Stimulated activated CD4-positive, alpha-beta T cell treated with anti-CD3 and anti-CD28 coated beads, Interleukin-2, amount 100 ng/mL, for 24 hours (primary cell): ENCODE measurements at regions not wholly inside any gene's neighbourhood (a gene's known extent, or its start where the extent isn't known, plus 50 kb on each side); places are given as distances from the start of the nearest gene placed in this dataset.

Experiments
- DNase-seq, 2 donors: peaks; one replicate each; pipeline ENCODE4 v3.0.0-alpha.2; 2020

DNA sequence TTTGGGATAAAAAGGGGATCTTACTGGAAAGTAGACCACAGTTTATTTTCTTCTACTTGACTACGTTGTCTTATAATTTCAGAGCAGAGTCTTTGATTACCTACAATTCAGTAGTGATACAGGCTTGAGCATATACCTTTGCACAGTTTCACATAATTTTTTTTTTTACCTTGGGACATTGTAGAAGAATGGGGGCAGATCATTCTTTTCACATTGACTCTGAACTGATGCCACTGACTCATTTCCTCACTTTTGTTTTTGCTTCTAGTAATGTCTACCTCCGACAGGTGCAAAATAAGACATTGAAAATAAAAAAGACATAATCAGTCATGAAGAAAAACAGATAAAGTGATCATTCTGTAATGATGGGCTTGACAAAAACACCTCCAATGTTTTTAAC, 688.3 kb upstream of the CHORDC1 start:
- DNase-seq: no peak

DNA sequence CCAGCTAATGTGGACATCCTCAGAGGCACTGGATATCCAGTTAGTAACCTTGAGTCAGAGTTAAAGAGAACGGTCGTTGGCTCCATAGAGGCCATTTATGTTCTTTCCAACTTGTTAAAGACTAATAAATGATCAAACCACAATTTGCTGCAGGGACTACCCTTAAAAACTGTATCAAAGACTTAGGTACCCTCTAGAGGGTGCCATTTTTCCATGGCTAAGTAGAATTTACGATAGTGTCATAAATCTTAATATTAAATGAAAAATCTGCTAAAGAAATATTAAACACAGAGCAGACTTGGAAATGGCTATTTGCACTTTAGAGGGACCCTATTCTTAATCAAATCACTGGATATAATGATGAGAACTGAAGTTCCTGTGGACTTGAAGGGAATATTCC, 685.2 kb upstream of the CHORDC1 start:
- DNase-seq: no peak

- DNase-seq: no peak
These were observed 673.0 kb upstream of the CHORDC1 start for GRCh38 chr11:90895850-90896249.

GRCh38 chr11:90890347-90890746, 667.5 kb upstream of the CHORDC1 start:
- no peak for DNase-seq

- no peak for DNase-seq
These were observed 661.3 kb upstream of the CHORDC1 start for GRCh38 chr11:90884181-90884580.

- no peak for DNase-seq
These were observed 652.1 kb upstream of the CHORDC1 start for GRCh38 chr11:90874986-90875385.

- no peak for DNase-seq
These were observed 651.4 kb upstream of the CHORDC1 start for GRCh38 chr11:90874281-90874680.

DNA sequence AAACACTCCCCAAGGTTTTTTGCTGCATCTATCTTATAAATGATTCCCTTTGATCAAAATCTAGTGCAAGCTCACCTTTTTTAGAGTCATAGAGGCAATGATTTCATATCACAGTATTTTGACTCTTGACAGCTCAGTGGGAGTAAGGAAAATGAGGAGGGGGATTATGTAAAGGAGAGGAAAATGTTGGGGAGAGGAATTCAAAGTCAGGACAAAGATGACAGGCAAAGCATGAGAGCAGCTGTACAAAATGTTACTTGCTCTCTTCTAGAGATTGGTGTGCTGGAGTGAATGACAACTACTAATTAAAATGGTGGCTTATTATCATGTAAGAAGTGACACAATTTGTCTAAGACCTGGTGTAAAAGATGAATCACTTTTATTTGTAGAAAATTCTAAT, 644.6 kb upstream of the CHORDC1 start:
- no peak for DNase-seq

DNA sequence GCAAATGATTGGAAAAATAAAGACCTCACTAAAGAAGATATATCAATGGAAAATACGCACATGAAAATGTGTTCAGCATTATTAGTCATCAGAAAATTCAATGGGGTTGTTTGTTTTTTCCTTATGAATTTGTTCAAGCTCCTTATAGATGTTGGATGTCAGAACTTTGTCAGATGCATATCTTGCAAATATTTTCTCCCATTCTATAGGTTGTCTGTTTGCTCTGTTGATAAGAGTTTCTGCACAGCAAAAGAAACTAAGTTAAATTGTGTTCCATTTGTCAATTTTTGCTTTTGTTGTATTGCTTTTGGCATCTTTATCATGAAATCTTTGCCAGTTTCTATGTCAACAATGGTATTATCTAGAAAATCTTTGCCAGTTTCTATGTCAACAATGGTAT, 633.9 kb upstream of the CHORDC1 start:
- DNase-seq: no peak

GRCh38 chr11:90855531-90855930, 632.7 kb upstream of the CHORDC1 start:
- DNase-seq: no peak

DNA sequence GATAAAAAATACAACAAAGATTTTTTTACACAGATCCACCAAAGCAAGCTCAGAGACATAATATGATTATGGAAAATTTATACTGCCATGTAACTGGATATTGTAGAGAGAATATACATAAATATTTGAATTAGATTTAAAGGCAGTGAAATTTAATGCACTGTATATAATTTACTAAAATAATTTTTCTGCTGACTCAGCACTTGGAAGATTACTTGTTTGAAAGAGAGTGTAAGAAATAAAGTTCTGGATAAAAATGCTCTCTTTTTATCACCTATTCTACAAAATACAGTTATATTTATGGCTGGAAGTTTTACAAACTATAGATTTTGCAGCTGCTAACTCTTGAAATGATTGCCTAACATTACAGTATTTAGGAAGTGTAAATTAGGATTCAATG, 628.3 kb upstream of the CHORDC1 start:
- DNase-seq: no peak

DNA sequence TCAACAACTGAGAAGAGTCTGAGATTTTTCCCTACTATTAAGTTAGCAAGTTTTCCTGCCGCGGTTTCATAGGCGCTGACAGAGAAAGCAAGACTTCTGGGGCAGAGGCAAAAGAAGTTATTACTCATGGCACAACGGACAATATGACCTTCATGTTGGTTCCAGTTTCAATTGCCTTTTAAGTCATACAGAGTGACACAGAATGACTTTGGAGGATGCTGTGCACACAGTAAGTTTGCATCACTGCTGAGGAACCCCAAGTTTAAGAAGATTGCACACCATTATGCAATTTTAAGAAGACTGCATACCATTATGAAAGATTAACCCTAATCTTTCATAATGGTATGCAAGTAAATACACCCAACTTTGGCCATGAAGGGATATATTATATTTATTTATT, 626.5 kb upstream of the CHORDC1 start:
- DNase-seq: no peak

DNA sequence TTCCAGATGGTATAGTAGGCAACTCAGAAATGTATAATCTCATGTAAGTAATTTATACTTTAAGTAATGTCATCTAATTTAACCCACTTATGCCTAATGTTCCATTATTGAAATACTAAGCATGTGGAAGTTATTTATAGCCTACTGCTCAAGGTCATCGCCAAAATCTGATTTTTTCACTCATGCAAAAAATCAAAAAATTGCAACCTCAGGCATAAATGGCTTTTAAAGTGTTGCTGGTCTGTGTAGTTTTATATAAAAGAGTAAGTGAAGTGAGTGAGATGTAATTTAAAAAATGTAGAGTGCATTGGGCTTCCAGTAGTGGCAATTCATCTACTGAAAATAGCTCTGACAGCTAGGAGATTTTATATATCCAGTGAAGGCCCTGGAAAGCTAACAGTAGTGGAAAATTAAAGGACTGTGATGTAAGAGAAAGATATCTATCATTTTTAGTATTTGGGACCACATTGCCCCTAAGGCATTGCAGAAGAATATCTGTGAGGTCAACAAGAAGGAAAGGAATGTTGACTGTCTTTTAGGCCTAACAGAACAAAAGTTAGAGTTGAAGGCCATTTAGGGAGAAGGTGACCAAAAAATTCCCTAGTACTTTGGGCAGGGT, 624.5 kb upstream of the CHORDC1 start:
- DNase-seq: no peak

- no peak for DNase-seq
These were observed 623.8 kb upstream of the CHORDC1 start for GRCh38 chr11:90846628-90847027.

GRCh38 chr11:90845799-90846198, 623.0 kb upstream of the CHORDC1 start:
- no peak for DNase-seq

DNA sequence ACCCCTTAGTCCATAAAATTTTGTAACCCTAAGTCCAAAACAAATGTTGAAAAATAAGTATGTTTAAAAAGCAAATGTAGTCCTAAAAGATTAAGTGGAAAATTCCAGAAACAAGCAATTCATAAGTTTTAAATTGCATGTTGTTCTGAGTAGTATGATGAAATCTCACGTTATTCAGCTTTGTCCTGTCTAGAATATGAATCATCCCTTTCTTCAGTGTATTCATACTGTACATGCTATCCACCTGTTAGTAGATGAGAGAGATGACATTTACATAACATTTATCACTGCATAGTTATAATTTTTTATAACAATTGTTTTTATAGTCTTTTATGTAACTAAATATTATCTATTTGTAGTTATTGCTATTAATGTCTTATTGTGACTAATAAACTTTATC, 622.3 kb upstream of the CHORDC1 start:
- no peak for DNase-seq

GRCh38 chr11:90844041-90844440, 621.2 kb upstream of the CHORDC1 start:
- DNase-seq: no peak

GRCh38 chr11:90842681-90843080, 619.8 kb upstream of the CHORDC1 start:
- no peak for DNase-seq

- DNase-seq: no peak
These were observed 617.2 kb upstream of the CHORDC1 start for GRCh38 chr11:90840071-90840470.

GRCh38 chr11:90836031-90836430, 613.2 kb upstream of the CHORDC1 start:
- no peak for DNase-seq

GRCh38 chr11:90823446-90823845, 600.6 kb upstream of the CHORDC1 start:
- DNase-seq: no peak

- no peak for DNase-seq
These were observed 600.1 kb upstream of the CHORDC1 start for GRCh38 chr11:90822996-90823395.

DNA sequence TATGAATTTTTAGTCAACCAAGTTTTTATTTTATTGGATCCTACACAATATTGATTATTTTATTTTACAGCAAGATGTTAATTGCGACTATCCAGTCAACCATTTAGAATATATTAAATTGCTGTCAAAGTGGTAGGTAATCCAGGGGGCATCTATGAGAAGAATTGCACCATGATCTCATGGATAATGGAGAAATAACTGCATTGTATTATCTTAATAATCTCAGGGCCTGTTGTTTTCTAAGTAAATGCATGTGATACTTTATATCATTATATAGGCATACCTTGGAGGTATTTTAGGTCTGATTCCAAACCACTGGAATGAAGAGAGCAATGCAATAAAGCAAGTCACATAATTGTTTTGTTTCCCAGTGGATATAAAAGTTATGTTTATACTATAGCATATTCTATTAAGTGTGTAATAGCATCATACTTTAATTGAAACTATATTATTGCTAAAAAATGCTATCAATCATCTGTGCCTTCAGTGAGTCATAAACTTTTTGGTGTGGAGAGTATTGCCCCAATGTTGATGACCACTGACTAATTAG, 595.4 kb upstream of the CHORDC1 start:
- DNase-seq: no peak

DNA sequence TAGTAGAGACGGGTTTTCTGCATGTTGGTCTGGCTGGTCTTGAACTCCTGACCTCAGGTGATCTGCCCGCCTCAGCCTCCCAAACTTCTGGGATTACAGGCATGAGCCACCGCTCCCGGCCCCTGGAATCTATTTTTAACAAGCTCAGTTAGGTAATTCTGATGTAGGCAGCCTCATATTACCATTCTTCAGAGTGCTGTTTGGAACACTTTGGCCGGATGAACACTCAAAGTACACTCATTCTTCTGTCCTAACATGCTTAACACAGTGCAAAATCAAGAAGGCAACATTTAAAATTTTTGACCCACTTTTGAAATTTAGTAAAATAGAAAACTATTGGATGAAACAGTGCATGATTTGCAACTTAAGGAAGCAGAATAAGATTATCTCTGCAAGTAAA, 586.7 kb upstream of the CHORDC1 start:
- DNase-seq: no peak

DNA sequence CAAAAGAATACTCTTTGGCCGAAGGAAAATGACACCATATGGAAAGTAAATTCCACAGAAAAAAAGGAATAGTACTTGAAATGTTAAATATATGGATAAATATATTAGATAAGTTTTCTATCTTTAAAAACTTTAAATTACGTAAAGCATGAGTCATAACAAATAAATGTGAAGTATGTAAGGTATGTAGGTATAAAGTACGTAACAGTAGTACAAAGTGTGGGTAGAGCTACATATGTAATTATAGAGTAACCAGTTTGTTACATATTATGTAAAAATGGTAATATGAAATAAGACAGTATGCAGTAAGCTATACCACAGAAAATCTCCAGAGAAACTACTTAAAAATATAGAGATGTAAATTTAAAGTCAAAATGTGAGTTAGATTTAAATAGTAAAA, 582.3 kb upstream of the CHORDC1 start:
- no peak for DNase-seq
